ENCODE measurements at regions not wholly inside any gene's neighbourhood (a gene's known extent, or its start where the extent isn't known, plus 50 kb on each side); places are given as distances from the start of the nearest gene placed in this dataset.
"Not testable (repeated sequence)": the region's sequence is repeated elsewhere in the genome, so short reads cannot be mapped to it uniquely, and the experiment has no call there.

DNA sequence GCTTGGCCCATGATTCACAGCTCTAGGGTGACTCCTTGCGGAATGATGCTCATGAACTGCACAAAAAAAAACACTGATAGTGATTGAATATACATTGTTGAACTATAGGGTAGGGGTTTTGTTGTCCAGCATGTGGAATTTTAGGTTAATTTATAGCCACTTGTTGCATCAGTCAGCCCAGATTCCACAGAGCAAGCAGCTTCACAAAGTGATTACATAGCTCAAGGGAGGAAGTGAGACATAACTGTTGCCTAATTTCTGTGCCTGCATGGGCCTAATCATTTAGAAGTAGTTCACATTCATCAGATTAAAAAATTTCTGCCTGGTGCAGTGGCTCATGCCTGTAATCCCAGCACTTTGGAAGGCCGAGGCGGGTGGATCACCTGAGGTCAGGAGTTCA is 142.2 kb upstream of the ZNF722 start:
- FAIRE-seq = not testable (repeated sequence)

DNA sequence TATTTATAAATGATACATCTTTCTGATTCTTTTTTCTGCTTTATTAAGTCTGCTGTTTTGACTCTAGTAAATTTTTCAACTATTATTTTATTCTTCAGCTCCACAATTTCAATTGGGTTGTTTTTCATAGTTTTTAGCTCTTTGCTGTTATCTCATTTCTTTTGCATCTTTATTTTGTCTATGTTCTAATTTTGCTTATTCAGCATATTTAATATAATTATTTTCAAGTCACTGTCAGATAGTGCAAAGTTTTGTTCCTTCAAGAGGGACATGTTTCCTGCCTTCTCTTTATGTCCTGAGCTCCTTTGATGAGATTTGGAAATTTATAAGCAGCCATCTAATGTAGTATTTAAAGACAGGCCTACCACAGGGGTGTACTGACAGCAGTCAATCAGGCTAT is 131.5 kb upstream of the ZNF722 start:
- no peak for FAIRE-seq

DNA sequence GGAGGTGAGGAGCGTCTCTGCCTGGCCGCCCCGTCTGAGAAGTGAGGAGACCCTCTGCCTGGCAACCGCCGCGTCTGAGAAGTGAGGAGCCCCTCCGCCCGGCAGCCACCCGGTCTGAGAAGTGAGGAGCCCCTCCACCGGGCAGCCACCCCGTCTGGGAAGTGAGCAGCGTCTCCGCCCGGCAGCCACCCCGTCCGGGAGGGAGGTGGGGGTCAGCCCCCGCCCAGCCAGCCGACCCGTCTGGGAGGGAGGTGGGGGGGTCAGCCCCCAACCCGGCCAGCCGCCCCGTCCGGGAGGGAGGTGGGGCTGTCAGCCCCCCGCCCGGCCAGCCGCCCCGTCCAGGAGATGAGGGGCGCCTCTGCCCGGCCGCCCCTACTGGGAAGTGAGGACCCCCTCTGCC is 124.4 kb upstream of the ZNF722 start:
- not testable (repeated sequence) for FAIRE-seq

DNA sequence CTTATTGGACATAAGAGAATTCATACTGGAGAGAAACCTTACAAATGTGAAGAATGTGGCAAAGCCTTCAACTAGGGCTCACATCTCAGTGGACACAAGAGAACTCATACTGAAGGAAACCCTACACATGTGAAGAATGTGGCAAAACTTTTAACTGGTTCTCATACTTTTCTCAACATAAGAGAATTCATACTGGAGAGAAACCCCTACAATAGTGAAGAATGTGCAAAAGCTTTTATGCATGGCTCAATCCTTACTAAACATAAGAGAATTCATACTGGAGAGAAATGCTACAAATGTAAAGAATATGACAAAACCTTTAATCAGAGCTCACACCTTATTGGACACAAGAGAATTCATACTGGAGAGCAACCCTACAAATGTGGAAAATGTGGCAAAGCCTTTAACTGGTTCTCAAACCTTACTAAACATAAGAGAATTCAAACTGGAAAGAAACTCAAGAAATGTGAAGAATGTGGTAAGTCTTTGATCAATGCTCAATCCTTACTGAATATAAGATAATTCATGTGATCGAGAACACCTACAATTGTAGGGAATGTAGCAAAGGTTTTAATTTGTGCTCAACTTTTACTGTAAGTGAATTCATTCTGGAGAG is 121.8 kb upstream of the ZNF722 start:
- FAIRE-seq = no peak

DNA sequence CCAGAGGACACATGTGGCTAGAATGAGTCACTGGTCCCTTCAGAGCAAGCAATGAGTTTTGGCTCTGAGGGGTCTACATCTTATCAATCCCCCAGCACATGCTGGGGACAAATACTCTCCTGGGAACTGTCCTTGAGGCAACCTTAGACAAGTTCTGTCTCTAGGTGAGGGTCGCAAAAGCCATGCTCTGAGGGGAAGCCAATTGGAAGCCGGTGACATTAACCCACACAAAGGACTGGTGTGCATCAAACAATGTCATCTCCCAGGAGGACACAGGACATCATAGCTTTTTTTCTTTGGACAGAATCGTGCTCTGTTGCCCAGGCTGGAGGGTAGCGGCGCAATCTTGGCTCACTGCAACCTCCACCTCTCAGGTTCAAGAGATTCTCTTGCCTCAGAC is 111.6 kb upstream of the ZNF722 start:
- FAIRE-seq = no peak

DNA sequence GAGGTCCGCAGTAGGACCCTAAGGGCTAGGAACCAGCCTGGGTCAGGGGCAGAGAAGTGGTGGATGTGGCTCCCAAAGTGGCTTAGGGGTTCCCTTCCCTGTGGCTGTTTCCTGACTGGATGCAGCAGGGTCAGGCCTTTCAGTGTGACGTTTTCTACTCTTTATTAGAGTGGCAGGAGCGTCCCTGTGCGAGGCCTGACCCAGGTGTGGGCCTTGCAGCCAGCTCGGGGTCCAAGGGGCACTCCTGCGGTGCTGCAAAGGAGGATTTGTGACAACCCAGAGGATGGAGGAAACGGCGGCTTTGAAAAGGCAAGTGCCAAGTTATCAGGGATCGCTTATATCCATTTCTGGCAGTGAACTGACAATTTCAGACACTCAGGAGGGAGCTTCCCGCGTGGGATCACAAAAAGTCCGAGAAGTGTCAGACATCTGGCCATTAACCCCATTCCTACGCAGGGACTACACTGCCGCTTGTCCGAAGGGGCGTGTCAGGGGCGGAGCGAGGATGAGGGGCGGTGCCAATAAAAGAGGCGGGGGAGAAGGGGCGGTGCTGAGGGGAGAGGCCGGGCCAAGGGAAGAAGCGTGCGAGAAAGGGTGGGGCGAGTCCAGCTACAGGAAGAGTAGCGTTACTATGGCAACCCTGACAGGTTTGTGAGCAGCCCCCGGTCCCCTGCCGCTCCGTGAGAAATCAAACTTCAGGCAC is 98.8 kb upstream of the ZNF722 start:
- no peak for FAIRE-seq

DNA sequence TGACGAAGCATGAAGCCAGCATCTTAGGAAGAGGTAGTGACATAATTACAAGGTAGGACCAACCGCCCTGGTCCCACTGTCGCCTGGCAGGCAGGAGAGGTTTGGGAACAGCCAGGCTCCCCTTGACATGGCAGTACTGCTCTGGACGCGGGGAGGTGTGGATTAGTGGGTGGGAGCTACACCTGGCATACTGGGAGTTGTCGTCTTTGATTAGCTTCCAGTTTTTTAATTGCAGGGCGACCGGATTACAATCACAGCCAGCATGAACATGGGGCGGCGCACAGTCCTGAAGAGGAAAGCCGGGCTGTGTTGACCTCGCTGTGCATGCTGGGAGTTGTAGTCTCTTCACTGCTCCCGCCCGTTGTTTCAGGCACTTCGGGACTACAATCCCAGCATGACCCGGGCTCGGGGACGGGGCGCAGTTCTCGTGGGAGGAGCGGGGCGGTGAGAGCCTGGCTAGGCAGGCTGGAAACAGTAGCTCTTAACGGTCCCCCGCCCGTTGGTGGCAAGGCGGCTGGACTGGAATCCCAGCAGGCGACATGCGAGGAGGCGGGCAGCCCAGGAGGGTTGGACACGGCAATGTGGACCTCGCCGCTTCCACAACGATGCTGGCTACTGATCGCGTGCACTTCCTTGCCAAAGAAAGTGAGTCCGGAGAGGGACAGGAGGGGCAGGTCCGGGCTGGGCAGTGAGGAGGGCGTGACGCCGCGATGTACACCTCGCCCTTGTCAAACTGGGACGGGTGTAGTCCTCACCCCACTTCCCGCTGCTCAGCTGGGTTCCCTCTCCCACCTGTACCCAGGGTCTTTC is 98.0 kb upstream of the ZNF722 start:
- FAIRE-seq = peak; percentile 98

DNA sequence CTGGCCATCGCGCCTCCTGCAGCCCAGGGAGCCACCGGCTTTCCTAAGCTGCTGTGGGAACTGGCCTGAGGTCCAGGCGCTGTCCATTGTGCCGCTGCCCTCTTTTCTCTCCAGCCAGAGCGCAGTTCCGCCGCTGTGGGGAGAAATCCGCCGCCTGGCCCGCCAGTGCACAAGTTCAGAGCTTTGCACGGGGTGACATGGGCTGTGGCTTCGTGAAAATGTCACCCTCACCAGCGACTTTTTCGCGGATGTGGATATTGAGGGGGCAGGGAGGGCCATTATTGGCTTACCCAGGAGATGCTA is 97.5 kb upstream of the ZNF722 start:
- not testable (repeated sequence) for FAIRE-seq

DNA sequence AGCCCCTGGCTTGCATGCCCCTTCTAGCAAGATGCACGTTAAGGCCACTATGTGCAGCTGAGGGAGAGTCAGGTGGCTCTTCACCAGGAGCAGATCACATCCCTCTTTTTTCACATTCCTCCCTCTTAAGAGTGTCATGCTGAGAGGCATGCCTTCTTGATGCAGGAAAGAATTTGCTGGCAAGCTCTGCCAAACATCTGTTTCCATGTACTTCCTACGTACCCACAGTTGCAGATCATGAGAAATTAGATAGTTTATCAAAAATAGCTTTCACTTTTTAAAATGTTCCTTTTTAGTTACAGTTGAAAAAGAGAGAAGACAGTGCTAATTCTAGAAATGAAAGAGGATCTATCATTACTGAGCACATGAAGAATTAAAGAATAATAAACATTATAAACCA is 79.7 kb upstream of the ZNF722 start:
- FAIRE-seq = no peak

DNA sequence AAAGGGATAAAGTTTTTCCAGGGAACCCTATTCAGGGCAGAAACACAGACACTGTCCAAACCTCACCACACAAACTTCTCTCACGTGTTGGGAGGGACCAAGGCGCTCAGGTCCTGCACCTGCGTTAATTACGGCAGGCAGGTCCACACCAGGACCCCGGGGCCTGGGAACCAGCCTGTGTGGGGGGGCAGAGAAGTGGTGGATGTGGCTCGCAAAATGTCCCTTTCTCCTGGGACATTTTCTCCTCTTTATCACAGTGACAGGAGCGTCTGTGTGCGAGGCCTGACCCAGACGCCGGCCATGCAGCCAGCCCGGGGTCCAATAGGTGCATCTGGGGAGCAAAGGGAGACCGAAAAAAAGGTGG is 73.4 kb upstream of the ZNF722 start:
- no peak for FAIRE-seq

DNA sequence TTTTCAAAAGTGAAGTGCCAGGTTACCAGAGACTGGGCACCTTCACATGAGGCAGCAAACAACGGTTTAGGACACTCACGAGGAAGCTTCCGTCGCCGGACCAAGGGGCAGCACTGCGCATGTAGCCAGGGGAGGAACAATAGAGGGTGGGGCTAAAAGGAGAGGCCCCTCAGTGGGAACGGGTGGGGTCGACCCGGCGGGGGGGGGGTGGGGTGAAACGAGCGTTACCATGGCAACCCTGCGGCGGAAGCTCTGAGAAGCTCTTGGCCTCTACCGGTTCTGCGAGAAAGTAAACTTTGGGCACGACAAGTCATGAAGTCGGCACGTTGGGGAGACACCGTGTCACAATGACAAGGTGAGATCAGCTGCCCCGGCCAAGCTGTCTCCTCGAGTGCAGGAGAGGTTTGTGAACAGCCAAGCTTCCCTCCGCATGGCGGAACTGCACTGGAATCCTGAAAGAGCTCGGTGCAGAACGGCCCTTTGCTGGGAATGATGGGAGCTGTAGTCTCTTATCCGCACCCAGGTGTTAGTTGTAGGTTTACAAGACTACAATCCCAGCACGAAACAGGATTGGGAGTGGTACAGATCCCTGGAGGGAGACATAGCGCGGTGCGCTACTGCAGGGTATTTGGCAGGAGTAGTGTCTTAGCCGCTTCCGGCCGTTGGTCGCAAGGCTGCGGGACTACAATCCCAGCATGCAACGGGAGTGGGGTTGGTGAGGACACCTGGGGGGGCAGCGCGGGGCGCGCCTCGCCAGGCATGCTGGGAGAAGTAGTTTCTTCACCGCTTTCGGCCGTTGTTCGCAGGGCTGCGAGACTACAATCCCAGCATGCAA is 72.8 kb upstream of the ZNF722 start:
- peak; percentile 97 for FAIRE-seq

DNA sequence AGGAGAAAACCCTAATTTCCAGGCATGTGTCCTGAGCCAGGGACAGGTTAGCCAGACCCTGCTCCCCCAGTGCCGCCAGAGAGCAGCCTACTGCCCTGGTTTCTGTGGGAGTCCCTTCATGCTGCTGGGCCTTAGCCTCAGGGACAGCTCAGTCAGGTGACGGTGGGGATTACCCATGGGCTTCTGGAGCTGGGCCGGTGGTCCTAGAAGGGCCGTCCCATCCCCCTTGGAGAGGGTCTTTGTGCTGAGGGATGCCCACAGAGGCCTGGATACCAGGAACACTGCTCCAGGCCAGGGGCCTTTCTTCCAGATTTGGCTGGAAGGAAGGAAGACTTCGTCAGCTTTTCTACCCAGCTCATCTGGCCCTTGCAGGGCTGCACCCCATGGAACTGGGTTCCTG is 71.4 kb upstream of the ZNF722 start:
- FAIRE-seq = no peak

DNA sequence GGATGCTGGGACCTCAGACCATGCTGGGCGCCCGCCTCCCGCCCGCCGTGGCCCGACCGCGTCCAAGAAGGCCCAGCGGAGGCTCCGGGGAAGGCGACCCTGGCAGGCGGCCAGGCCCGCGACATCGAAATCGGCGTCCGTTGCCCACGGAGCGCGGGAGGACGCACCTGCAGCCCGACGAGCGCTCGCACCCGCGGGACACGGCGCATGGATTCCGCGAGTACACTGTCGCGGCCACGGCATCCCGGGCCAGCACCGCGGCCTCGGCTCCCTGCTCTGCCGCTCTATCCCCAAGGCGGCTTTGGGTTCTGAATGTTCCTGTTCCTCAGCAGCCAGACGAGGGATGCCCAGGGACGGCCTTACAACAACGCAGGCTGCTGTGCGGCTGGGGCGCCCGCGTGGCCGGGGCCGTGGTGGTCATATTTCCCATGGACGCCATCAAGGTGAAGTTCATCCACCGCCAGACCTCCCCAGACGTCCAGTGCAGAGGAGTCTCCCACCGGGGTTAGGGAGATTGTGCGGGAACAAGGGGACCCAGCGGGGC is 67.5 kb upstream of the ZNF722 start:
- FAIRE-seq = no peak

DNA sequence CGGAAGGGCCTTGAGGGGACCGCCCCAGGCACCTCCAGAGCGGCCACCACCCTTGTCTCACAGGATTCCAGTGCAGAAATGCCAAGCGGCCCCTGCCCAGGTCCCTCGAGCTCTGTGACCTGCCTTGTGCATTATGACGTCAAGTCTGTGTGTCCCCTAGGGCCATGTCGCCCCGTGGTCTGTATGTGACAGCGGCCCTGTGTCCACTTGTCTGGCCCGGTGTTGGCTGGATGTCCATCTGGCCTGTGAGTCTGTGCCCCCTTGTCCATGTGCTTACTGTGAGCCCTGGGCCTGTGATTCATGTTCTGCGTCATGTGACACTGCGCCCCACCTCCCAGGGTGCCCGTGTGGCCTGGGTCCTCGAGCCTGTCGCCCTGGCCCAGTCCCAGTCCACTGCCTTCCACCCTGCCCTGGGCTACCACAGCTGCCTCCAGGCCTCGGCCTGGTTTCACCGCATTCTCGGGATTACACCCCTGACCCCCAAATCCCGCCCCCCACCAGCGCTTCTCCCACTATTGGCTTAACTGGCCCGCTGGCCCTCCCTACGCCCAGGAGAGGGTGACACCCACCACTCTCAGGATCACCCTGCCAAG is 66.6 kb upstream of the ZNF722 start:
- no peak for FAIRE-seq

Data from A204.1 (cell line).